Hepatocyte (in vitro differentiated cells): ENCODE measurements at regions not wholly inside any gene's neighbourhood (a gene's known extent, or its start where the extent isn't known, plus 50 kb on each side); places are given as distances from the start of the nearest gene placed in this dataset.
"Not testable (repeated sequence)": the region's sequence is repeated elsewhere in the genome, so short reads cannot be mapped to it uniquely, and the experiment has no call there.

Source experiments
- DNase-seq: peaks from one replicate; pipeline ENCODE4 v3.0.0-alpha.2; 2016; ENCODE audit warnings: low spot score
- H2AFZ ChIP-seq: fragments of 200-600 bp; sonication (generic); 2 replicates; pipeline ENCODE4 v1.6.0; 2016; ENCODE audit warnings: antibody characterized with exemption, mild to moderate bottlenecking
- H3K27ac ChIP-seq: fragments of 200-600 bp; sonication (generic); 2 replicates; pipeline ENCODE4 v1.5.1; 2016; ENCODE audit warnings: mild to moderate bottlenecking
- H3K27me3 ChIP-seq: fragments of 200-600 bp; sonication (generic); 2 replicates; pipeline ENCODE4 v1.6.1; 2016
- H3K36me3 ChIP-seq: fragments of 200-600 bp; sonication (generic); replicated peaks from 2 replicates; pipeline ENCODE4 v1.5.1; 2016; ENCODE audit warnings: low read depth; ENCODE audit not compliant: insufficient read depth
- H3K4me1 ChIP-seq: fragments of 200-600 bp; sonication (generic); 2 replicates; pipeline ENCODE4 v1.5.1; 2016; ENCODE audit warnings: mild to moderate bottlenecking, moderate library complexity; ENCODE audit not compliant: insufficient read depth
- H3K4me2 ChIP-seq: fragments of 200-600 bp; sonication (generic); 2 replicates; pipeline ENCODE4 v1.6.0; 2016
- H3K4me3 ChIP-seq: fragments of 200-600 bp; sonication (generic); 2 replicates; pipeline ENCODE4 v1.5.1; 2016; ENCODE audit warnings: mild to moderate bottlenecking
- H3K79me2 ChIP-seq: fragments of 200-600 bp; sonication (generic); 2 replicates; pipeline ENCODE4 v1.6.0; 2017; ENCODE audit warnings: mild to moderate bottlenecking
- H3K9me2 ChIP-seq: fragments of 200-600 bp; sonication (generic); replicated peaks from 2 replicates; pipeline ENCODE4 v1.6.0; 2017; ENCODE audit warnings: mild to moderate bottlenecking; ENCODE audit not compliant: insufficient read depth
- H3K9me3 ChIP-seq: fragments of 200-600 bp; sonication (generic); 2 replicates; pipeline ENCODE4 v1.5.1; 2016; ENCODE audit warnings: low read depth, mild to moderate bottlenecking
- H4K20me1 ChIP-seq: fragments of 200-600 bp; sonication (generic); 2 replicates; pipeline ENCODE4 v1.6.0; 2016; ENCODE audit warnings: mild to moderate bottlenecking; ENCODE audit not compliant: insufficient read depth, poor library complexity, severe bottlenecking
- EZH2 ChIP-seq: fragments of 200-600 bp; sonication (generic); IDR thresholded peaks from 2 replicates; pipeline ENCODE4 v1.6.1; 2016; ENCODE audit warnings: antibody characterized with exemption, mild to moderate bottlenecking, borderline replicate concordance
- EZH2phosphoT487 ChIP-seq: fragments of 200-600 bp; sonication (generic); IDR thresholded peaks from one replicate; pipeline ENCODE4 v1.6.1; 2018; ENCODE audit warnings: antibody characterized with exemption, mild to moderate bottlenecking, low read depth, moderate library complexity; ENCODE audit not compliant: unreplicated experiment, severe bottlenecking
- WGBS: methylation state at CpG from one replicate; pipeline ENCODE4 v1.1.6; 2016; ENCODE audit warnings: low lambda C conversion rate; ENCODE audit errors: missing lambda C conversion rate; 5-methylcytosine and 5-hydroxymethylcytosine counted together
- TF ChIP-seq, protein P1 (sequence below): fragments of 200-600 bp; sonication (generic); IDR thresholded peaks from 2 replicates; pipeline ENCODE4 v1.5.1; 2016; ENCODE audit warnings: antibody characterized with exemption, mild to moderate bottlenecking; ENCODE audit not compliant: poor library complexity

DNA sequence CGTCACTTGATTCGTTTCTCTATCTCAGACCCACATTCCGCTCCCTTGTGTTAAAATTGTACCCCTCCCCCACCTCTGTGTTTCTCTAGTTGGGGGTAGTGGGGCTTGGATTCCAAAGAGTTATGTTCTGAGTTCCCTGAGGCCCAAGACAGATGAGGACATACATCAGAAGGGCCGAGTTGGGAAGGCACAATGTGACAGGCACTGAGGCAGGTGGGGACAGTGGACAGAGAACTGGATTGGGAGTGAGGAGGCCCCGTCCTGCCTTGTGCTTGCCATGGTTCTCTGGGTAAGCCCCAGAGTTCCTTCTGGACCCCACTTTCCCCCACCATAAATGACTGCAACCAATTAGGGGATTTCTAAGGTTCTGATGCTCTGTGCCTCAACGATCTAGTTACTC is 80.5 kb upstream of the ETV3 start:
- Histone ChIP-seq H3K9me2 (no peaks in the 10 kb centered on the region), H3K79me2 (no peaks in the 10 kb centered on the region), H2AFZ (no peak overlapping the region), H3K36me3 (no peaks in the 10 kb centered on the region), H3K4me1 (no peaks in the 10 kb centered on the region), H4K20me1 (no peaks in the 10 kb centered on the region), H3K4me3 (no peak overlapping the region), H3K27ac (no peak overlapping the region), H3K9me3 (no peaks in the 10 kb centered on the region), H3K27me3 (no peaks in the 10 kb centered on the region), H3K4me2 (no peak overlapping the region)
- WGBS, result 90% methylated on average over 6 of the region's 6 CpGs
- no peak for DNase-seq
- TF ChIP-seq EZH2, result no peak
- TF ChIP-seq EZH2phosphoT487, result no peak
- TF ChIP-seq, protein P1, sequence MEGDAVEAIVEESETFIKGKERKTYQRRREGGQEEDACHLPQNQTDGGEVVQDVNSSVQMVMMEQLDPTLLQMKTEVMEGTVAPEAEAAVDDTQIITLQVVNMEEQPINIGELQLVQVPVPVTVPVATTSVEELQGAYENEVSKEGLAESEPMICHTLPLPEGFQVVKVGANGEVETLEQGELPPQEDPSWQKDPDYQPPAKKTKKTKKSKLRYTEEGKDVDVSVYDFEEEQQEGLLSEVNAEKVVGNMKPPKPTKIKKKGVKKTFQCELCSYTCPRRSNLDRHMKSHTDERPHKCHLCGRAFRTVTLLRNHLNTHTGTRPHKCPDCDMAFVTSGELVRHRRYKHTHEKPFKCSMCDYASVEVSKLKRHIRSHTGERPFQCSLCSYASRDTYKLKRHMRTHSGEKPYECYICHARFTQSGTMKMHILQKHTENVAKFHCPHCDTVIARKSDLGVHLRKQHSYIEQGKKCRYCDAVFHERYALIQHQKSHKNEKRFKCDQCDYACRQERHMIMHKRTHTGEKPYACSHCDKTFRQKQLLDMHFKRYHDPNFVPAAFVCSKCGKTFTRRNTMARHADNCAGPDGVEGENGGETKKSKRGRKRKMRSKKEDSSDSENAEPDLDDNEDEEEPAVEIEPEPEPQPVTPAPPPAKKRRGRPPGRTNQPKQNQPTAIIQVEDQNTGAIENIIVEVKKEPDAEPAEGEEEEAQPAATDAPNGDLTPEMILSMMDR, result no peak

DNA sequence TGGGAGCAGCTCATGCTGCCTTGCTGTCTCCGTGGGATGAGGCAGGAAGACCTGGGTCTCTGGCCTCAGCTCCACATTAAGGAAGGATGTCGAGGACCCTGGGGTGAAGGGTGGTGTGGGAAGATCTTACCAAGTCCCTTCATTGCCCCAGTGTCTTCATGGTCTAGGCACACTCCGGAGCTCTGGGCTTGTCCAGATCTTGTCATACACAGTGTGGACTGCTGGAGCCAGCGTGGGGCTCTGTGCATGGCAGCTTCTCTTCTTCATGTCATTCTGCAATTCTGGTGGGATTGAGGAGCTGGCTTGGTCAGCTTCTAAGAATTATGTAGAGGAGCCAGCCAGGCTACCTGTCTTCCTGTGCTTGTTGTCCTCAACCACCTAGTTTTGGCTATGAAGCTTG is 79.3 kb upstream of the ETV3 start:
- Histone ChIP-seq H3K4me1 (no peaks in the 10 kb centered on the region), H3K4me3 (no peak overlapping the region), H3K36me3 (no peaks in the 10 kb centered on the region), H2AFZ (no peak overlapping the region), H3K9me2 (no peaks in the 10 kb centered on the region), H4K20me1 (no peaks in the 10 kb centered on the region), H3K4me2 (no peak overlapping the region), H3K27ac (no peak overlapping the region), H3K9me3 (no peaks in the 10 kb centered on the region), H3K79me2 (no peaks in the 10 kb centered on the region), H3K27me3 (no peaks in the 10 kb centered on the region)
- TF ChIP-seq, protein P1, result no peak
- TF ChIP-seq EZH2 (no peak), EZH2phosphoT487 (no peak)
- 91% methylated on average over 4 of the region's 4 CpGs for WGBS
- DNase-seq, result no peak

DNA sequence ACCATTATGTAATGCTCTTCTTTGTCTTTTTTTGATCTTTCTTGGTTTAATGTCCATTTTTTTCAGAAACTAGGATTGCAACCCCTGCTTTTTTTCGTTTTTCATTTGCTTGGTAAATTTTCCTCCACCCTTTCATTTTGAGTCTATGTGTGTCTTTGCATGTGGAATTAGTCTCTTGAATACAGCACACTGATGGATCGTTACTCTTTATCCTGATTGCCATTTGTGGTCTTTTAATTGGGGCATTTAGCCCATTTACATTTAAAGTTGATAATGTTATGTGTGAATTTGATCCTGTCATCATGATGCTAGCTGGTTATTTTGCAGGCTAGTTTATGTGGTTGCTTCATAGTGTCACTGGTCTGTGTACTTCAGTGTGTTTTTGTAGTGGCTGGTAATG is 75.6 kb upstream of the ETV3 start:
- Histone ChIP-seq H3K9me2 (no peaks in the 10 kb centered on the region), H3K27me3 (no peaks in the 10 kb centered on the region), H3K4me3 (no peak overlapping the region), H3K27ac (no peak overlapping the region), H3K79me2 (no peaks in the 10 kb centered on the region), H3K4me1 (no peaks in the 10 kb centered on the region), H3K9me3 (no peaks in the 10 kb centered on the region), H4K20me1 (no peaks in the 10 kb centered on the region), H3K4me2 (no peak overlapping the region), H3K36me3 (no peaks in the 10 kb centered on the region), H2AFZ (no peak overlapping the region)
- TF ChIP-seq EZH2phosphoT487 (no peak), EZH2 (no peak)
- TF ChIP-seq, protein P1, result no peak
- DNase-seq, result no peak
- WGBS, result 70% methylated on average over 2 of the region's 2 CpGs

DNA sequence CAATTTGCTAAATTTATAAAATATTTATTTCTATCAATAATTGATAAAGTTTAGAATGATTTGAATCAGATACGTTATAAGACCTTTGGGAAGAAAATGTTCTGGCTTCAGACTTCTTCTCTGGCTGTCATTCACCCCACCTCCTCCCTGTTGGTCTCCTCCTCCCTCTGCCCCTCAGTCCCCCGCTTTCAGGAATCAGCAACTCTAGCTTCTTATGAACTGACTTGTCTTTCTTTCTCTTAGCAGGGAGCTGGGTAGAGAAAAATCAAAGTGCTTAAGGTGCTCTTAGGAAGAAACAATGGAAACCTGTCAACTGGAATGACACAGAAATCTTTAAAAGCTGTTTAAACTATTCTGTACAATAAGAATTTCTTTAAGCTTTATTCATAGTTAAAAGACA is 71.3 kb upstream of the ETV3 start:
- no peaks in the 10 kb centered on the region for H4K20me1 ChIP-seq
- no peak for DNase-seq
- no peaks in the 10 kb centered on the region for H3K79me2 ChIP-seq
- no peaks in the 10 kb centered on the region for H3K27me3 ChIP-seq
- H3K4me2 ChIP-seq, result no peak overlapping the region
- H2AFZ ChIP-seq, result no peak overlapping the region
- H3K4me3 ChIP-seq, result no peak overlapping the region
- no peaks in the 10 kb centered on the region for H3K4me1 ChIP-seq
- no peaks in the 10 kb centered on the region for H3K9me3 ChIP-seq
- 93% methylated on average over 2 of the region's 2 CpGs for WGBS
- H3K27ac ChIP-seq, result no peak overlapping the region
- TF ChIP-seq, protein P1, result no peak
- no peak for TF ChIP-seq EZH2
- TF ChIP-seq EZH2phosphoT487, result no peak
- H3K9me2 ChIP-seq, result no peaks in the 10 kb centered on the region
- no peaks in the 10 kb centered on the region for H3K36me3 ChIP-seq

DNA sequence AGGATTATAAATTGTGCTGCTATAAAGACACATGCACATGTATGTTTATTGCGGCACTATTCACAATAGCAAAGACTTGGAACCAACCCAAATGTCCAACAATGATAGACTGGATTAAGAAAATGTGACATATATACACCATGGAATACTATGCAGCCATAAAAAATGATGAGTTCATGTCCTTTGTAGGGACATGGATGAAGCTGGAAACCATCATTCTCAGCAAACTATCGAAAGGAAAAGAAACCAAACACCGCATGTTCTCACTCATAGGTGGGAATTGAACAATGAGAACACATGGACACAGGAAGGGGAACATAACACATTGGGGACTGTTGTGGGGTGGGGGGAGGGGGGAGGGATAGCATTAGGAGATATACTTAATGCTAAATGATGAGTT is 67.8 kb upstream of the ETV3 start:
- not testable (repeated sequence) for H3K4me1 ChIP-seq
- WGBS, result 89% methylated on average over 3 of the region's 3 CpGs

More for the DNA sequence above, 67.8 kb upstream of the ETV3 start:
- H3K4me3 ChIP-seq, H3K79me2 ChIP-seq, H3K36me3 ChIP-seq, H3K9me3 ChIP-seq, H2AFZ ChIP-seq, H3K27me3 ChIP-seq, H3K4me2 ChIP-seq, H3K9me2 ChIP-seq, H3K27ac ChIP-seq, DNase-seq, H4K20me1 ChIP-seq: not testable (repeated sequence)
